ENCODE measurements at regions not wholly inside any gene's neighbourhood (a gene's known extent, or its start where the extent isn't known, plus 50 kb on each side); places are given as distances from the start of the nearest gene placed in this dataset.

- TF ChIP-seq CTCF (conservative IDR thresholded peaks at IDR 0.05; ENCODE audit: low read length) = no peak
- no peak for TF ChIP-seq EZH2phosphoT487 (IDR thresholded peaks at IDR 0.05; ENCODE audit: borderline replicate concordance)
Measured at GRCh38 chr1:112140743-112141142, 151.3 kb upstream of the KCND3 start.
